OCI-LY1 (cell line): ENCODE measurements at regions not wholly inside any gene's neighbourhood (a gene's known extent, or its start where the extent isn't known, plus 50 kb on each side); places are given as distances from the start of the nearest gene placed in this dataset.

Experiments used
- EZH2 ChIP-seq: fragments of 200-600 bp; sonication (generic), shearing (Covaris generic); IDR thresholded peaks from 2 replicates; pipeline ENCODE4 v1.8.0; 2017; ENCODE audit warnings: borderline replicate concordance, mixed run types, mild to moderate bottlenecking, antibody characterized with exemption, low read length, moderate library complexity, mixed read lengths
- TF ChIP-seq, protein P1 (sequence below): fragments of 200-600 bp; sonication (generic), shearing (Covaris generic); IDR thresholded peaks from 2 replicates; pipeline ENCODE4 v1.5.1; 2017; ENCODE audit warnings: mild to moderate bottlenecking, antibody characterized with exemption, low read length, moderate library complexity, mixed read lengths

DNA sequence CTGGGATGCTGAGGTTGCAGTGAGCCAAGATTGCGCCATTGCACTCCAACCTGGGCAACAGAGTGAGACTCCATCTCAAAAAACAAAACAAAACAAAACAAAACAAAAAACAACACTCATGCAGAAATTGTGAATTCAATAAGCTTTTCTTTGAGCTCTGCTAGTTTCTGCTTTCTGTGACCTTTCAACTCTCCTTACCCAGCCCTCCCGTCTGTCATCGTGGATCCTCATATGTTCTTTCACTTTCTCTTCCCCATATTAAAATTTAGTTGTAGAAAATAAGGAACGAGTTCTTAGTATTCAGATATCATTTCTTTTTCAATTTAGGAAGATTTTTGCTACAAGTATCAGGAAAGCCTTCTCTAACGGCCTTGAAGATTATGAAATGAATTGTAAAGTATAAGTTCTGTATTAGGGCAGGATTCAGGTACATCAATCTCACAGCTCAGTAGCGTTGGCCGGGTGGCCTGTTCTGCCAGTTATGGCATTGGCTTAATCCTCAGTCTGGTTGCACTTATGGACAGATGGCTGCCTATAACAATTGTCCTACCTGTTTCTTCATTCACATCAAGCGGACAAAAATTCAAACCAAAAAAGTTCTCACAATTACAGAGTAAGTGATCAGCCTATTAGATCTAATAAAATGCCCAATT is 1167.0 kb downstream of the SORCS3 start:
- TF ChIP-seq, protein P1, sequence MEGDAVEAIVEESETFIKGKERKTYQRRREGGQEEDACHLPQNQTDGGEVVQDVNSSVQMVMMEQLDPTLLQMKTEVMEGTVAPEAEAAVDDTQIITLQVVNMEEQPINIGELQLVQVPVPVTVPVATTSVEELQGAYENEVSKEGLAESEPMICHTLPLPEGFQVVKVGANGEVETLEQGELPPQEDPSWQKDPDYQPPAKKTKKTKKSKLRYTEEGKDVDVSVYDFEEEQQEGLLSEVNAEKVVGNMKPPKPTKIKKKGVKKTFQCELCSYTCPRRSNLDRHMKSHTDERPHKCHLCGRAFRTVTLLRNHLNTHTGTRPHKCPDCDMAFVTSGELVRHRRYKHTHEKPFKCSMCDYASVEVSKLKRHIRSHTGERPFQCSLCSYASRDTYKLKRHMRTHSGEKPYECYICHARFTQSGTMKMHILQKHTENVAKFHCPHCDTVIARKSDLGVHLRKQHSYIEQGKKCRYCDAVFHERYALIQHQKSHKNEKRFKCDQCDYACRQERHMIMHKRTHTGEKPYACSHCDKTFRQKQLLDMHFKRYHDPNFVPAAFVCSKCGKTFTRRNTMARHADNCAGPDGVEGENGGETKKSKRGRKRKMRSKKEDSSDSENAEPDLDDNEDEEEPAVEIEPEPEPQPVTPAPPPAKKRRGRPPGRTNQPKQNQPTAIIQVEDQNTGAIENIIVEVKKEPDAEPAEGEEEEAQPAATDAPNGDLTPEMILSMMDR = no peak
- no peak for TF ChIP-seq EZH2
